ENCODE measurements at regions not wholly inside any gene's neighbourhood (a gene's known extent, or its start where the extent isn't known, plus 50 kb on each side); places are given as distances from the start of the nearest gene placed in this dataset.

DNA sequence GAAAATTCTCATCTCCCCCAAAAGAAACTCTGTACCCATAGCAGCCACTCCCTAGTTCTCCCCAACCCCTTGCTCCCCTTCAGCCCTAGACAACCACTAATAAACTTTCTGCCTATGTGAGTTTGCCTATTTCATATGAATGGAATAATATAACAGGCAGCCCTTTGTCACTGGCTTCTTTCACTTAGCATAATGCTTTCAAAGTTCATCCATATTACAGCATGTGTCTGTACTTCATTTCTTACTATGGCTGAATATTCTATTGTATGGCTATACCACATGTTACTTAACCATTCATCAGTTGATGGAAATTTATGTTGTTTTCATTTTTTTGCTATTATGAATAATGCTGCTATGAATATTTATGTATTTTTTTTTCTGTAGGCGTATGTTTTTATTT lies 442.9 kb downstream of the SLC4A3 start:
- TF ChIP-seq, protein P1, sequence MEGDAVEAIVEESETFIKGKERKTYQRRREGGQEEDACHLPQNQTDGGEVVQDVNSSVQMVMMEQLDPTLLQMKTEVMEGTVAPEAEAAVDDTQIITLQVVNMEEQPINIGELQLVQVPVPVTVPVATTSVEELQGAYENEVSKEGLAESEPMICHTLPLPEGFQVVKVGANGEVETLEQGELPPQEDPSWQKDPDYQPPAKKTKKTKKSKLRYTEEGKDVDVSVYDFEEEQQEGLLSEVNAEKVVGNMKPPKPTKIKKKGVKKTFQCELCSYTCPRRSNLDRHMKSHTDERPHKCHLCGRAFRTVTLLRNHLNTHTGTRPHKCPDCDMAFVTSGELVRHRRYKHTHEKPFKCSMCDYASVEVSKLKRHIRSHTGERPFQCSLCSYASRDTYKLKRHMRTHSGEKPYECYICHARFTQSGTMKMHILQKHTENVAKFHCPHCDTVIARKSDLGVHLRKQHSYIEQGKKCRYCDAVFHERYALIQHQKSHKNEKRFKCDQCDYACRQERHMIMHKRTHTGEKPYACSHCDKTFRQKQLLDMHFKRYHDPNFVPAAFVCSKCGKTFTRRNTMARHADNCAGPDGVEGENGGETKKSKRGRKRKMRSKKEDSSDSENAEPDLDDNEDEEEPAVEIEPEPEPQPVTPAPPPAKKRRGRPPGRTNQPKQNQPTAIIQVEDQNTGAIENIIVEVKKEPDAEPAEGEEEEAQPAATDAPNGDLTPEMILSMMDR (IDR thresholded peaks at IDR 0.05; ENCODE audit: control extremely low read depth, extremely low read depth, low read depth, missing control alignments), result no peak
- no peak for DNase-seq (ENCODE audit: extremely low spot score)
- ChIA-PET POLR2A (no interaction called here), CTCF (no interaction called here)

DNA sequence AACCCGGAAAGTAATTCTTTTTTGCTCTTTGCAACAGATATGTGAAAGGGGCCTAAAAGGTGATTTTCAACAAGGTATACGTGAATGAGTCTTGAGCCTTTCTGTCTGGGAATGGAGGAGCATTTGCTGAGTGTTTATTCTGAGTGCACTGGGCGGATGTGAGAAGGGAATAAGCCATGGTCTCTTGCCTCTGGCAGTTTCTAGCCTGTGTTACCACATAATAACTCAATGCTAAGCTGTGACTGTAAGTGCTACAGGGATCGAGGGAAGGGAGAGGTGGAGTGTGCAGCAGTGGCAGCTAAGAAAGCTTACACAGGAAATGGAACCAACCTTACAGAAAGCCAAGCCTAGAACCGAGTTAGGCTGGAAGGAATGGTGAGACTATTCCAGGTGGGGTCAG lies 444.3 kb downstream of the SLC4A3 start:
- ChIA-PET POLR2A (no interaction called here), CTCF (no interaction called here)
- TF ChIP-seq, protein P1 (IDR thresholded peaks at IDR 0.05; ENCODE audit: control extremely low read depth, extremely low read depth, low read depth, missing control alignments), result no peak
- DNase-seq (ENCODE audit: extremely low spot score), result no peak

DNA sequence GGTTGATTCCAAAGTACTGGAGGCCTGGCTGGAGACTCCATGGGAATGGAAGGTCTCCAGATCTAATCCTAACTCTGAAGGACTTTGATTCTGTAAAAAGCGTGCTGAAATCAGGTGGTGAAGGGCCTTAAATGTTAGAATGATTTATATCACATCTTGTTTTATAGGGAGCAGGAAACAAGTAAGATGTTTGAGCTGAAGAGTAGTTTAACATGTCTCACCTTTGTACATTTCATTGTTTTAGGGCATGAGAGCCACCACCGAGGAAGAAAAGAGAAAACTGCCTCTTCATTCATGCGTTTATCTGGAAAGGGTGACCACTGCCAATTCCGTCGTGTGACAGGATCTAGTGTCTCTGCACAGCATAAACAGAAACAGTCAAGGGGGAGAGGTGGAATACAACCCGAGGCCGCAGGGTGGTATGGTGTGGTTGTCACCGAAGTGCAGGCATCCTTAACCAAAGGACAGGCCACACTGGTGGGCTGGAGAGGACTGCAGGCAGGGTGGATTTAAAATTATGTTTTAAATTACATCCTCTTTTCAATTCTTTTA lies 445.3 kb downstream of the SLC4A3 start:
- CTCF ChIA-PET, result no interaction called here
- POLR2A ChIA-PET, result no interaction called here

DNA sequence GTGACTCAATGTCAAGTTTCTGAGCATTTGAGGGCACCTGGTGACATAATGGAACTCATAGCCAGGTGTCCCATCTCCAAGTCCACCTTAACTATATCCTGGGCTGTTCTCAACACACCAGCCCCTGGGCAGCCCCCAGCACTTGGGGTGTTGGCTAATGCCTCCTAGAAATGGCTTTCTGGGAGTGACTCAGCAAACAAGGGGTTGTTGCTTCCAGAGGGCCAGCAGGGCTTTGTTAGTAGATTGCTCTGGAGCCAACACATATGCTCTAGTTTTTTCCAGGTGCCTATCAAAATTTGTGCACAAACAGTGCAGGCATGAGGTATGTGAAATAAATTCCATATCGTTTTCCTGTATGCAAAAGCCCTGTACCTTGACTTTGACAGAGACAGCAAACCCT lies 448.4 kb downstream of the SLC4A3 start:
- no peak for DNase-seq (ENCODE audit: extremely low spot score)
- CTCF ChIA-PET, result interaction anchor here (2.5 kb wide), 1 partner anchor 8 kb away, joined by 8 read pairs; no protein-coding TSS in a partner anchor
- TF ChIP-seq, protein P1 (IDR thresholded peaks at IDR 0.05; ENCODE audit: control extremely low read depth, extremely low read depth, low read depth, missing control alignments), result no peak
- POLR2A ChIA-PET, result no interaction called here

More for the DNA sequence above, 445.3 kb downstream of the SLC4A3 start:
- TF ChIP-seq, protein P1 (IDR thresholded peaks at IDR 0.05; ENCODE audit: control extremely low read depth, extremely low read depth, low read depth, missing control alignments), result no peak
- DNase-seq (ENCODE audit: extremely low spot score), result no peak

DNA sequence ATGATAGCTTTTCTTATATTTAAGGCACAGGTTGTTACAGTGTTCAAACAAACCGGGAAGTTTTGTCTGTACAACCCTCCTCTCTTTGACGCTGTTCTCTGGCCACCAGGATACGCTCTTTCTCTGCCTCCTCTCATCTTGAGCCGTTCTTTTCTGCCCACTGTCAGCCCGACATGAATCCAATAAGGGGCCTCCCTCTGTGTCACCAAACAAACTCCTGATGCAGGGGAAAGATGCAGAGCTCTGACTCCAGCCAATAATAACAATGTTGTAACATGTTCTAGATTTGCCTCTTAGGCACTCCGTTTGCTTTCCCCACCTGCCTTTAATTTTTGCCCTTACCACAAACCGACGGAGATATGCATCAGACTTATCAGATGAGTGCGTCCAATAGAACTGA lies 449.3 kb downstream of the SLC4A3 start:
- CTCF ChIA-PET, result interaction anchor here (2.5 kb wide), 1 partner anchor 9 kb away, joined by 8 read pairs; no protein-coding TSS in a partner anchor
- TF ChIP-seq, protein P1 (IDR thresholded peaks at IDR 0.05; ENCODE audit: control extremely low read depth, extremely low read depth, low read depth, missing control alignments), result no peak
- no peak for DNase-seq (ENCODE audit: extremely low spot score)
- POLR2A ChIA-PET, result no interaction called here

DNA sequence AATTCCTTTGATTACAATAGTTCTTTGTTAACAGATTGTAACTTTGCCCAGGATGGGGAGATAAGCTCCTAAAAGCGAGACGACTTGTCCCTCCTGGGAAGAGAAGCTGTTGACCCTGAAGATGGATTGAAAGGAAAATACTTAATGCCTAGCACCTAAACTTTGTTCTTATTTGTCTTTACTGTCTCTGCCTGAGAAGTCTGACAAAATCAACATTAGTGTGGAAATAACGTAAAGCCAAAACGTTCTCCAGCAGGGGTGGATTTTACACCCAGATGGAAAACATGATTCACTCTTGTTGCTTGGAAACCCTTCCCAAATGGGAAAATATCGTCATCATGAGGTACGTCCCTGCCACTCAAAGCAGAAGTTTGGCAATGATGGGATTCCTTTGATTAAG lies 450.1 kb downstream of the SLC4A3 start:
- TF ChIP-seq, protein P1 (IDR thresholded peaks at IDR 0.05; ENCODE audit: control extremely low read depth, extremely low read depth, low read depth, missing control alignments), result no peak
- DNase-seq (ENCODE audit: extremely low spot score), result no peak
- CTCF ChIA-PET, result interaction anchor here (2.5 kb wide), 1 partner anchor 10 kb away, joined by 8 read pairs; no protein-coding TSS in a partner anchor
- POLR2A ChIA-PET, result no interaction called here

Data from GM10248 (cell line).